SK-N-SH (cell line): ENCODE measurements at regions not wholly inside any gene's neighbourhood (a gene's known extent, or its start where the extent isn't known, plus 50 kb on each side); places are given as distances from the start of the nearest gene placed in this dataset.

ENCODE experiments used
- CTCF ChIA-PET: fragments of 300-600, 350-600 bp; formaldehyde crosslinking; extraction: SDS; loops from one replicate; lab custom pipeline; 2021; lab: Yijun Ruan, JAX
- POLR2A ChIA-PET: fragments of 350-600 bp; sonication (Branson Sonifier 250); formaldehyde crosslinking; extraction: SDS; loops from one replicate; lab custom pipeline; 2020; ENCODE audit warnings: antibody characterized with exemption, inconsistent platforms; lab: Yijun Ruan, JAX
- DNase-seq: peaks from one replicate; pipeline ENCODE4 v3.0.0; 2012
- H2AFZ ChIP-seq: fragments of 200-600 bp; sonication (generic); 2 replicates; pipeline ENCODE4 v1.8.1; 2016; ENCODE audit warnings: antibody characterized with exemption, mild to moderate bottlenecking, low read depth
- H3F3A ChIP-seq: fragments of 200-600 bp; sonication (generic); replicated peaks from 2 replicates; pipeline ENCODE3; 2016; ENCODE audit warnings: antibody characterized with exemption, mild to moderate bottlenecking; ENCODE audit not compliant: insufficient read depth
- H3K27ac ChIP-seq, 2 experiments: fragments of 200-500 bp in 1 of 2; fragments of 200-600 bp in 1 of 2; sonication (Bioruptor generic) in 1 of 2; sonication (generic), shearing (Covaris generic) in 1 of 2; 2 replicates each; pipeline versions ENCODE4 v1.5.1 to v1.6.1; 2014 to 2016; ENCODE audit warnings: low read depth in 2 of 2, inconsistent platforms in 1 of 2, low read length in 1 of 2, mild to moderate bottlenecking in 1 of 2, mixed read lengths in 1 of 2
- H3K27me3 ChIP-seq: fragments of 200-600 bp; sonication (generic), shearing (Covaris generic); 2 replicates; pipeline ENCODE4 v1.6.1; 2016; ENCODE audit warnings: mixed run types; ENCODE audit not compliant: insufficient read depth
- H3K36me3 ChIP-seq, 2 experiments: fragments of 200-500 bp in 1 of 2; fragments of 200-600 bp in 1 of 2; sonication (Bioruptor generic) in 1 of 2; sonication (generic) in 1 of 2; replicated peaks in 1 of 2; 2 replicates each; pipeline versions ENCODE3 to v1.5.1; 2014 to 2016; ENCODE audit warnings: low read length in 1 of 2, mild to moderate bottlenecking in 1 of 2; ENCODE audit not compliant: insufficient read depth in 2 of 2, control insufficient read depth in 1 of 2
- H3K4me1 ChIP-seq, 2 experiments: fragments of 200-500 bp in 1 of 2; fragments of 200-600 bp in 1 of 2; sonication (Bioruptor generic) in 1 of 2; sonication (generic), shearing (Covaris generic) in 1 of 2; 2 replicates each; pipeline versions ENCODE4 v1.5.1 to v1.6.1; 2014 to 2016; ENCODE audit warnings: low read depth in 1 of 2, low read length in 1 of 2, mixed run types in 1 of 2; ENCODE audit not compliant: insufficient read depth in 2 of 2, control insufficient read depth in 1 of 2
- H3K4me2 ChIP-seq: fragments of 200-600 bp; sonication (generic), shearing (Covaris generic); 2 replicates; pipeline ENCODE4 v1.6.1; 2017; ENCODE audit warnings: mixed run types
- H3K4me3 ChIP-seq, 2 experiments: fragments of 200-500 bp in 1 of 2; fragments of 200-600 bp in 1 of 2; sonication (Bioruptor generic) in 1 of 2; sonication (generic), shearing (Covaris generic) in 1 of 2; 2 replicates each; pipeline versions ENCODE4 v1.5.1 to v1.8.1; 2014 to 2016; ENCODE audit warnings: low read depth in 2 of 2, inconsistent platforms in 1 of 2, low read length in 1 of 2, mild to moderate bottlenecking in 1 of 2, mixed read lengths in 1 of 2, moderate library complexity in 1 of 2
- H3K79me2 ChIP-seq: fragments of 200-600 bp; sonication (generic); 2 replicates; pipeline ENCODE4 v1.8.1; 2017; ENCODE audit warnings: mild to moderate bottlenecking; ENCODE audit not compliant: insufficient read depth
- H3K9ac ChIP-seq: fragments of 200-600 bp; sonication (generic); 2 replicates; pipeline ENCODE4 v1.6.1; 2017; ENCODE audit warnings: mixed run types
- H3K9me2 ChIP-seq: fragments of 200-600 bp; sonication (generic); 2 replicates; pipeline ENCODE4 v1.6.1; 2017; ENCODE audit warnings: mixed run types
- H3K9me3 ChIP-seq: fragments of 200-600 bp; sonication (generic); 2 replicates; pipeline ENCODE4 v1.6.1; 2017; ENCODE audit warnings: mixed run types, mild to moderate bottlenecking, moderate library complexity
- H4K20me1 ChIP-seq: fragments of 200-600 bp; sonication (generic); 2 replicates; pipeline ENCODE4 v1.6.1; 2017; ENCODE audit warnings: mild to moderate bottlenecking, mixed run types; ENCODE audit not compliant: insufficient read depth
- CHD2 ChIP-seq: fragments of 150-350 bp; IDR thresholded peaks from 2 replicates; pipeline ENCODE4 v1.6.1; 2018; ENCODE audit warnings: low read length; ENCODE audit not compliant: partially characterized antibody
- ELF1 ChIP-seq: IDR thresholded peaks from 2 replicates; pipeline ENCODE4 v1.4.0; 2012
- EP300 ChIP-seq, 2 experiments: IDR thresholded peaks; 2 replicates each; pipeline versions ENCODE4 v1.4.0 to v1.6.1; 2012; ENCODE audit warnings: borderline replicate concordance in 1 of 2, low read depth in 1 of 2, low read length in 1 of 2
- FOSL2 ChIP-seq: IDR thresholded peaks from 2 replicates; pipeline ENCODE4 v1.4.0; 2012; ENCODE audit warnings: low read depth, mild to moderate bottlenecking, moderate library complexity, borderline replicate concordance
- FOXJ3 ChIP-seq: sonication (generic); formaldehyde crosslinking; IDR thresholded peaks from 2 replicates; pipeline ENCODE4 v1.5.1; 2020; ENCODE audit warnings: mild to moderate bottlenecking, missing genetic modification reagents
- FOXM1 ChIP-seq: IDR thresholded peaks from 2 replicates; pipeline ENCODE4 v1.4.0; 2012; ENCODE audit warnings: low read depth, mild to moderate bottlenecking
- MEF2A ChIP-seq: IDR thresholded peaks from 2 replicates; pipeline ENCODE4 v1.4.0; 2012; ENCODE audit warnings: low read depth, borderline replicate concordance
- MXI1 ChIP-seq: IDR thresholded peaks from 2 replicates; pipeline ENCODE4 v1.6.1; 2012; ENCODE audit warnings: mild to moderate bottlenecking, low read depth, low read length, improper control_type of control experiment
- NFIC ChIP-seq: IDR thresholded peaks from 2 replicates; pipeline ENCODE4 v1.4.0; 2012; ENCODE audit warnings: borderline replicate concordance
- NRF1 ChIP-seq: IDR thresholded peaks from 2 replicates; pipeline ENCODE4 v1.6.1; 2012; ENCODE audit warnings: low read depth, mild to moderate bottlenecking, low read length
- RAD21 ChIP-seq: IDR thresholded peaks from 2 replicates; pipeline ENCODE4 v1.6.1; 2012; ENCODE audit warnings: mild to moderate bottlenecking, low read length
- RFX5 ChIP-seq: IDR thresholded peaks from 2 replicates; pipeline ENCODE4 v1.6.1; 2012; ENCODE audit warnings: mild to moderate bottlenecking, improper control_type of control experiment, low read length
- SMC3 ChIP-seq: IDR thresholded peaks from 2 replicates; pipeline ENCODE4 v1.6.1; 2012; ENCODE audit warnings: low read depth, low read length, improper control_type of control experiment
- TAF1 ChIP-seq: IDR thresholded peaks from 2 replicates; pipeline ENCODE4 v1.6.1; 2012; ENCODE audit warnings: low read depth, mild to moderate bottlenecking, low read length, moderate library complexity, borderline replicate concordance
- TCF12 ChIP-seq: IDR thresholded peaks from 2 replicates; pipeline ENCODE4 v1.4.0; 2012
- TEAD4 ChIP-seq: IDR thresholded peaks from 2 replicates; pipeline ENCODE4 v1.4.0; 2012; ENCODE audit warnings: mild to moderate bottlenecking, borderline replicate concordance; ENCODE audit not compliant: insufficient read depth
- YY1 ChIP-seq: IDR thresholded peaks from 2 replicates; pipeline ENCODE4 v1.4.0; 2012; ENCODE audit warnings: low read depth, mild to moderate bottlenecking
- WGBS: methylation state at CpG from one replicate; pipeline ENCODE4 v1.1.6; 2017; ENCODE audit warnings: low lambda C conversion rate; 5-methylcytosine and 5-hydroxymethylcytosine counted together
- TF ChIP-seq, protein P1 (sequence below): IDR thresholded peaks from 2 replicates; pipeline ENCODE4; 2012
- TF ChIP-seq, protein P2 (sequence below): IDR thresholded peaks from 2 replicates; pipeline ENCODE4 v1.4.0; 2012; ENCODE audit warnings: low read depth, borderline replicate concordance
- TF ChIP-seq, protein P3 (sequence below): fragments of 200-600 bp; sonication (generic); IDR thresholded peaks from 2 replicates; pipeline ENCODE4 v1.6.1; 2017; ENCODE audit warnings: antibody characterized with exemption, mild to moderate bottlenecking, moderate library complexity

DNA sequence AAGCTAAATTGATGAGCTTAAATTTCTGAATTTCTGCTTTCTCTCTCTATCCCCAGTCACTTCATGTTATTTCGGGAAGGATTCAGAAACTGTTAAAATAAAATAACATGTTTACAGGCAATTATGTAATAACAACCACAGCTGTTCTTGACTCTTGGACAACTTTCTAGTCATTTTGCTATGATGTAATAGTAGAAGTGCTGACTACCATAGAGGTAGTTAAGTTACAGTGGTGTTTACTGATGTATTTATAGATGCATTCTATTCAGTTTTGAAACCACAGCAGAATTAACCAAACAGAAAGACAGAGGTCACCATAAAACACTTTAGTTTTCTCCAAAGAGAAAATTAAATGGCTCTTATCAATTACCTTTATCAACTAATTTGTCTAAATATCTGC, 1292.0 kb upstream of the CHAC2 start:
- Histone ChIP-seq H3K9me3 (no peaks in the 10 kb centered on the region), H3K79me2 (no peaks in the 10 kb centered on the region), H3K4me1 (no peaks in the 10 kb centered on the region), H3K9ac (no peak overlapping the region)
- WGBS, result 2% methylated on average over 1 of the region's 1 CpG
- TF ChIP-seq SMC3 (no peak), NRF1 (no peak), CHD2 (no peak), RFX5 (no peak), RAD21 (no peak), FOXJ3 (no peak), YY1 (no peak), NFIC (no peak), TAF1 (no peak), TCF12 (no peak), EP300 (IDR thresholded peaks at IDR 0.05; ENCODE audit: borderline replicate concordance in 1 of 2, low read depth in 1 of 2, low read length in 1 of 2) (no peak), MEF2A (no peak), ELF1 (no peak), MXI1 (no peak), FOXM1 (no peak), TEAD4 (no peak), FOSL2 (no peak)
- TF ChIP-seq, protein P1, sequence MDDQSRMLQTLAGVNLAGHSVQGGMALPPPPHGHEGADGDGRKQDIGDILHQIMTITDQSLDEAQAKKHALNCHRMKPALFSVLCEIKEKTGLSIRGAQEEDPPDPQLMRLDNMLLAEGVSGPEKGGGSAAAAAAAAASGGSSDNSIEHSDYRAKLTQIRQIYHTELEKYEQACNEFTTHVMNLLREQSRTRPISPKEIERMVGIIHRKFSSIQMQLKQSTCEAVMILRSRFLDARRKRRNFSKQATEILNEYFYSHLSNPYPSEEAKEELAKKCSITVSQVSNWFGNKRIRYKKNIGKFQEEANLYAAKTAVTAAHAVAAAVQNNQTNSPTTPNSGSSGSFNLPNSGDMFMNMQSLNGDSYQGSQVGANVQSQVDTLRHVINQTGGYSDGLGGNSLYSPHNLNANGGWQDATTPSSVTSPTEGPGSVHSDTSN, result no peak
- TF ChIP-seq, protein P2, sequence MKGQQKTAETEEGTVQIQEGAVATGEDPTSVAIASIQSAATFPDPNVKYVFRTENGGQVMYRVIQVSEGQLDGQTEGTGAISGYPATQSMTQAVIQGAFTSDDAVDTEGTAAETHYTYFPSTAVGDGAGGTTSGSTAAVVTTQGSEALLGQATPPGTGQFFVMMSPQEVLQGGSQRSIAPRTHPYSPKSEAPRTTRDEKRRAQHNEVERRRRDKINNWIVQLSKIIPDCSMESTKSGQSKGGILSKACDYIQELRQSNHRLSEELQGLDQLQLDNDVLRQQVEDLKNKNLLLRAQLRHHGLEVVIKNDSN, result no peak
- TF ChIP-seq, protein P3, sequence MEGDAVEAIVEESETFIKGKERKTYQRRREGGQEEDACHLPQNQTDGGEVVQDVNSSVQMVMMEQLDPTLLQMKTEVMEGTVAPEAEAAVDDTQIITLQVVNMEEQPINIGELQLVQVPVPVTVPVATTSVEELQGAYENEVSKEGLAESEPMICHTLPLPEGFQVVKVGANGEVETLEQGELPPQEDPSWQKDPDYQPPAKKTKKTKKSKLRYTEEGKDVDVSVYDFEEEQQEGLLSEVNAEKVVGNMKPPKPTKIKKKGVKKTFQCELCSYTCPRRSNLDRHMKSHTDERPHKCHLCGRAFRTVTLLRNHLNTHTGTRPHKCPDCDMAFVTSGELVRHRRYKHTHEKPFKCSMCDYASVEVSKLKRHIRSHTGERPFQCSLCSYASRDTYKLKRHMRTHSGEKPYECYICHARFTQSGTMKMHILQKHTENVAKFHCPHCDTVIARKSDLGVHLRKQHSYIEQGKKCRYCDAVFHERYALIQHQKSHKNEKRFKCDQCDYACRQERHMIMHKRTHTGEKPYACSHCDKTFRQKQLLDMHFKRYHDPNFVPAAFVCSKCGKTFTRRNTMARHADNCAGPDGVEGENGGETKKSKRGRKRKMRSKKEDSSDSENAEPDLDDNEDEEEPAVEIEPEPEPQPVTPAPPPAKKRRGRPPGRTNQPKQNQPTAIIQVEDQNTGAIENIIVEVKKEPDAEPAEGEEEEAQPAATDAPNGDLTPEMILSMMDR, result no peak
- TF ChIP-seq, all 33 proteins: peak for 0
- Histone ChIP-seq H3K9me2 (no peaks in the 10 kb centered on the region), H3K4me3 (no peak overlapping the region), H3K27ac (no peak overlapping the region), H2AFZ (no peak overlapping the region), H4K20me1 (no peaks in the 10 kb centered on the region), H3K4me2 (no peak overlapping the region), H3F3A (no peaks in the 10 kb centered on the region), H3K27me3 (no peaks in the 10 kb centered on the region), H3K36me3 (no peaks in the 10 kb centered on the region)
- CTCF ChIA-PET, result no interaction called here
- no peak for DNase-seq
- POLR2A ChIA-PET, result no interaction called here
